Lung (tissue), 11 donors: ENCODE measurements at regions not wholly inside any gene's neighbourhood (a gene's known extent, or its start where the extent isn't known, plus 50 kb on each side); places are given as distances from the start of the nearest gene placed in this dataset.

ENCODE experiments used
- ATAC-seq: fragments of 200-7000 bp; cut with Tn5 transposase; one replicate; pipeline ENCODE4 v1.9.1; 2020; ENCODE audit warnings: moderate number of reproducible peaks; ENCODE audit not compliant: insufficient read depth, low FRiP score
- DNase-seq, 3 donors: peaks; one replicate each; pipeline ENCODE4 v3.0.0-alpha.2; 2013 to 2017
- H3K27ac ChIP-seq, 2 donors: one replicate each; pipeline ENCODE4 v1.5.1; 2013; ENCODE audit warnings: mild to moderate bottlenecking in 2 of 2, moderate library complexity in 2 of 2, control low read depth in 1 of 2, inconsistent platforms in 1 of 2, low read depth in 1 of 2, low read length in 1 of 2
- H3K27me3 ChIP-seq, 3 donors: one replicate each; pipeline ENCODE4 v1.5.1; 2013; ENCODE audit warnings: low read length in 2 of 3; ENCODE audit not compliant: control insufficient read depth in 3 of 3, insufficient read depth in 3 of 3
- H3K36me3 ChIP-seq, 4 donors: one replicate each; pipeline ENCODE4 v1.5.1; 2013; ENCODE audit warnings: low read length in 4 of 4, mild to moderate bottlenecking in 1 of 4, moderate library complexity in 1 of 4; ENCODE audit not compliant: control insufficient read depth in 4 of 4, insufficient read depth in 4 of 4
- H3K4me1 ChIP-seq, 5 donors: one replicate each; pipeline ENCODE4 v1.5.1; 2013; ENCODE audit warnings: low read length in 5 of 5, mild to moderate bottlenecking in 2 of 5, moderate library complexity in 1 of 5; ENCODE audit not compliant: control insufficient read depth in 5 of 5, insufficient read depth in 5 of 5
- H3K4me3 ChIP-seq: one replicate; pipeline ENCODE4 v1.5.1; 2013; ENCODE audit warnings: mild to moderate bottlenecking, control low read depth, moderate library complexity
- H3K9ac ChIP-seq, 2 donors: one replicate each; pipeline ENCODE4 v1.5.1; 2013; ENCODE audit warnings: low read length in 2 of 2, control low read depth in 1 of 2; ENCODE audit not compliant: insufficient read depth in 1 of 2
- H3K9me3 ChIP-seq, 4 donors: one replicate each; pipeline ENCODE4 v1.5.1; 2013; ENCODE audit warnings: low read length in 3 of 4, mild to moderate bottlenecking in 1 of 4, moderate library complexity in 1 of 4; ENCODE audit not compliant: control insufficient read depth in 4 of 4, insufficient read depth in 3 of 4
- CTCF ChIP-seq: IDR thresholded peaks from 2 replicates; pipeline ENCODE4 v1.5.1; 2012; ENCODE audit warnings: mild to moderate bottlenecking; ENCODE audit errors: control extremely low read depth, extremely low read depth
- WGBS, 2 donors: extraction: QIAGEN DNeasy Blood & Tissue Kit; methylation state at CpG; one replicate each; pipeline ENCODE4 v1.1.7; 2013; 5-methylcytosine and 5-hydroxymethylcytosine counted together
- donor health status: control.
- donor health status: control.
- donor health status: Bipolar disorder and iron deficiency.
- donor health status: healthy.
- donor health status: DM: yes; HTN: yes; CAD: no.

GRCh38 chr10:29804025-29804852 is 169.5 kb upstream of the SVIL start:
- WGBS, 2 donors: 57 to 64% methylated on average over 5 of the region's 5 CpGs
- Histone ChIP-seq H3K27me3 (no peaks in the 10 kb centered on the region), H3K36me3 (no peaks in the 10 kb centered on the region), H3K4me1 (peaks cover 0 to 7% (median 0%) of the 10 kb centered on the region in 5 donors), H3K27ac (peak overlapping the region in 1 of 2 donors; percentile 41), H3K9me3 (no peaks in the 10 kb centered on the region), H3K4me3 (no peak overlapping the region), H3K9ac (no peak overlapping the region)
- TF ChIP-seq CTCF: no peak
- DNase-seq (peak in 2 of 3 donors; percentile 26 to 46), ATAC-seq (peak; percentile 66)

GRCh38 chr10:29802171-29802570 is 167.4 kb upstream of the SVIL start:
- no peak for TF ChIP-seq CTCF
- no peak for DNase-seq
- Histone ChIP-seq H3K9ac (no peak overlapping the region), H3K27ac (no peak overlapping the region), H3K4me1 (peaks cover 0 to 7% (median 0%) of the 10 kb centered on the region in 5 donors), H3K9me3 (no peaks in the 10 kb centered on the region), H3K36me3 (no peaks in the 10 kb centered on the region), H3K4me3 (no peak overlapping the region), H3K27me3 (no peaks in the 10 kb centered on the region)
- no peak for ATAC-seq
- WGBS, 2 donors: 89 to 92% methylated on average over 3 of the region's 3 CpGs

GRCh38 chr10:29798921-29799690 is 164.3 kb upstream of the SVIL start:
- Histone ChIP-seq H3K36me3 (no peaks in the 10 kb centered on the region), H3K27ac (no peak overlapping the region), H3K9me3 (no peaks in the 10 kb centered on the region), H3K9ac (no peak overlapping the region), H3K27me3 (no peaks in the 10 kb centered on the region), H3K4me3 (no peak overlapping the region), H3K4me1 (peaks cover 0 to 16% (median 10%) of the 10 kb centered on the region in 5 donors)
- ATAC-seq (no peak), DNase-seq (no peak)
- TF ChIP-seq CTCF: no peak
- WGBS, 2 donors: 66 to 70% methylated on average over 6 of the region's 6 CpGs
